OCI-LY3 (cell line): ENCODE measurements at regions not wholly inside any gene's neighbourhood (a gene's known extent, or its start where the extent isn't known, plus 50 kb on each side); places are given as distances from the start of the nearest gene placed in this dataset.

Experiments
- H2AFZ ChIP-seq: fragments of 200-600, 300-600 bp; shearing (Covaris generic); 2 replicates; pipeline ENCODE4 v1.6.0; 2014; ENCODE audit warnings: antibody characterized with exemption, low read depth, low read length
- H3K27ac ChIP-seq: fragments of 200-600, 300-600 bp; sonication (generic); 2 replicates; pipeline ENCODE4 v1.5.1; 2014; ENCODE audit warnings: mild to moderate bottlenecking, low read length, moderate library complexity, mixed read lengths
- H3K27me3 ChIP-seq: fragments of 200-600, 300-600 bp; sonication (generic); 2 replicates; pipeline ENCODE4 v1.6.1; 2014; ENCODE audit warnings: low read depth, low read length, mixed read lengths
- H3K36me3 ChIP-seq: fragments of 200-600, 300-600 bp; sonication (generic); replicated peaks from 2 replicates; pipeline ENCODE3; 2014; ENCODE audit warnings: low read depth, low read length, mixed read lengths
- H3K4me1 ChIP-seq: fragments of 300-600, 200-600 bp; sonication (generic); 2 replicates; pipeline ENCODE4 v1.6.1; 2014; ENCODE audit warnings: low read length, mixed read lengths
- H3K4me2 ChIP-seq: fragments of 200-600, 300-600 bp; sonication (generic); 2 replicates; pipeline ENCODE4 v1.6.1; 2014; ENCODE audit warnings: low read length, mixed read lengths
- H3K4me3 ChIP-seq: fragments of 300-600, 200-600 bp; sonication (generic); 2 replicates; pipeline ENCODE4 v1.5.1; 2014; ENCODE audit warnings: antibody characterized with exemption, mild to moderate bottlenecking, low read length, moderate library complexity
- H3K79me2 ChIP-seq: fragments of 300-600, 200-600 bp; shearing (Covaris generic); 2 replicates; pipeline ENCODE4 v1.6.1; 2014; ENCODE audit warnings: mild to moderate bottlenecking, low read length, mixed read lengths
- H3K9ac ChIP-seq: fragments of 300-600, 200-600 bp; shearing (Covaris generic); 2 replicates; pipeline ENCODE4 v1.6.0; 2014; ENCODE audit warnings: mild to moderate bottlenecking, low read length, moderate library complexity
- H3K9me3 ChIP-seq: fragments of 200-600, 300-600 bp; shearing (Covaris generic); 2 replicates; pipeline ENCODE4 v1.6.1; 2014; ENCODE audit warnings: low read length, mixed read lengths; ENCODE audit not compliant: insufficient read depth
- H4K20me1 ChIP-seq: fragments of 200-600, 300-600 bp; sonication (generic); 2 replicates; pipeline ENCODE4 v1.6.1; 2016; ENCODE audit warnings: low read length, mixed read lengths; ENCODE audit not compliant: insufficient read depth
- EZH2phosphoT487 ChIP-seq: fragments of 200-600 bp; shearing (Covaris generic); IDR thresholded peaks from 2 replicates; pipeline ENCODE4 v1.6.1; 2018; ENCODE audit warnings: antibody characterized with exemption, mixed run types, low read depth
- TF ChIP-seq, protein P1 (sequence below): fragments of 200-600, 300-600 bp; sonication (generic); IDR thresholded peaks from 2 replicates; pipeline ENCODE4 v1.5.1; 2014; ENCODE audit warnings: antibody characterized with exemption, low read length, low read depth

GRCh38 chr1:98400446-98400845 lies 261.1 kb upstream of the SNX7 start:
- no peaks in the 10 kb centered on the region for H4K20me1 ChIP-seq
- H3K9ac ChIP-seq = no peak overlapping the region
- TF ChIP-seq, protein P1, sequence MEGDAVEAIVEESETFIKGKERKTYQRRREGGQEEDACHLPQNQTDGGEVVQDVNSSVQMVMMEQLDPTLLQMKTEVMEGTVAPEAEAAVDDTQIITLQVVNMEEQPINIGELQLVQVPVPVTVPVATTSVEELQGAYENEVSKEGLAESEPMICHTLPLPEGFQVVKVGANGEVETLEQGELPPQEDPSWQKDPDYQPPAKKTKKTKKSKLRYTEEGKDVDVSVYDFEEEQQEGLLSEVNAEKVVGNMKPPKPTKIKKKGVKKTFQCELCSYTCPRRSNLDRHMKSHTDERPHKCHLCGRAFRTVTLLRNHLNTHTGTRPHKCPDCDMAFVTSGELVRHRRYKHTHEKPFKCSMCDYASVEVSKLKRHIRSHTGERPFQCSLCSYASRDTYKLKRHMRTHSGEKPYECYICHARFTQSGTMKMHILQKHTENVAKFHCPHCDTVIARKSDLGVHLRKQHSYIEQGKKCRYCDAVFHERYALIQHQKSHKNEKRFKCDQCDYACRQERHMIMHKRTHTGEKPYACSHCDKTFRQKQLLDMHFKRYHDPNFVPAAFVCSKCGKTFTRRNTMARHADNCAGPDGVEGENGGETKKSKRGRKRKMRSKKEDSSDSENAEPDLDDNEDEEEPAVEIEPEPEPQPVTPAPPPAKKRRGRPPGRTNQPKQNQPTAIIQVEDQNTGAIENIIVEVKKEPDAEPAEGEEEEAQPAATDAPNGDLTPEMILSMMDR = no peak
- TF ChIP-seq EZH2phosphoT487 = no peak

GRCh38 chr1:98399218-98399617 lies 262.3 kb upstream of the SNX7 start:
- no peak for TF ChIP-seq EZH2phosphoT487
- TF ChIP-seq, protein P1 = no peak
- no peak overlapping the region for H3K27ac ChIP-seq

More at GRCh38 chr1:98400446-98400845, 261.1 kb upstream of the SNX7 start:
- Histone ChIP-seq H2AFZ (no peak overlapping the region), H3K4me1 (no peaks in the 10 kb centered on the region), H3K9me3 (no peaks in the 10 kb centered on the region), H3K79me2 (no peaks in the 10 kb centered on the region), H3K4me3 (no peak overlapping the region), H3K27me3 (no peaks in the 10 kb centered on the region), H3K27ac (no peak overlapping the region), H3K4me2 (no peak overlapping the region), H3K36me3 (no peaks in the 10 kb centered on the region)

GRCh38 chr1:98398649-98399048 lies 262.9 kb upstream of the SNX7 start:
- Histone ChIP-seq H3K9ac (no peak overlapping the region), H3K4me2 (no peak overlapping the region)
- TF ChIP-seq, protein P1 = no peak
- no peak for TF ChIP-seq EZH2phosphoT487

More at GRCh38 chr1:98399218-98399617, 262.3 kb upstream of the SNX7 start:
- H3K9me3 ChIP-seq = no peaks in the 10 kb centered on the region
- no peaks in the 10 kb centered on the region for H3K36me3 ChIP-seq
- H3K27me3 ChIP-seq = no peaks in the 10 kb centered on the region
- no peaks in the 10 kb centered on the region for H3K79me2 ChIP-seq
- no peak overlapping the region for H3K9ac ChIP-seq
- no peaks in the 10 kb centered on the region for H3K4me1 ChIP-seq
- H2AFZ ChIP-seq = no peak overlapping the region
- H4K20me1 ChIP-seq = no peaks in the 10 kb centered on the region
- H3K4me2 ChIP-seq = no peak overlapping the region
- H3K4me3 ChIP-seq = no peak overlapping the region

GRCh38 chr1:98398092-98398491 lies 263.4 kb upstream of the SNX7 start:
- Histone ChIP-seq H3K27ac (no peak overlapping the region), H4K20me1 (no peaks in the 10 kb centered on the region), H2AFZ (no peak overlapping the region), H3K4me3 (no peak overlapping the region), H3K27me3 (no peaks in the 10 kb centered on the region), H3K36me3 (no peaks in the 10 kb centered on the region), H3K4me1 (no peaks in the 10 kb centered on the region), H3K4me2 (no peak overlapping the region), H3K9ac (no peak overlapping the region), H3K79me2 (no peaks in the 10 kb centered on the region), H3K9me3 (no peaks in the 10 kb centered on the region)
- TF ChIP-seq, protein P1 = no peak
- TF ChIP-seq EZH2phosphoT487 = no peak

More at GRCh38 chr1:98398649-98399048, 262.9 kb upstream of the SNX7 start:
- Histone ChIP-seq H3K4me1 (no peaks in the 10 kb centered on the region), H3K27ac (no peak overlapping the region), H2AFZ (no peak overlapping the region), H3K27me3 (no peaks in the 10 kb centered on the region), H3K4me3 (no peak overlapping the region), H4K20me1 (no peaks in the 10 kb centered on the region), H3K36me3 (no peaks in the 10 kb centered on the region), H3K9me3 (no peaks in the 10 kb centered on the region), H3K79me2 (no peaks in the 10 kb centered on the region)
